HG02763 (cell line): ENCODE measurements at regions not wholly inside any gene's neighbourhood (a gene's known extent, or its start where the extent isn't known, plus 50 kb on each side); places are given as distances from the start of the nearest gene placed in this dataset.
"Not testable (repeated sequence)": the region's sequence is repeated elsewhere in the genome, so short reads cannot be mapped to it uniquely, and the experiment has no call there.

Experiments used
- ATAC-seq: cut with Tn5 transposase; IDR thresholded peaks from one replicate; pipeline ENCODE4 v1.9.1; 2021; ENCODE audit warnings: mild to moderate bottlenecking, moderate library complexity; ENCODE audit not compliant: unreplicated experiment

DNA sequence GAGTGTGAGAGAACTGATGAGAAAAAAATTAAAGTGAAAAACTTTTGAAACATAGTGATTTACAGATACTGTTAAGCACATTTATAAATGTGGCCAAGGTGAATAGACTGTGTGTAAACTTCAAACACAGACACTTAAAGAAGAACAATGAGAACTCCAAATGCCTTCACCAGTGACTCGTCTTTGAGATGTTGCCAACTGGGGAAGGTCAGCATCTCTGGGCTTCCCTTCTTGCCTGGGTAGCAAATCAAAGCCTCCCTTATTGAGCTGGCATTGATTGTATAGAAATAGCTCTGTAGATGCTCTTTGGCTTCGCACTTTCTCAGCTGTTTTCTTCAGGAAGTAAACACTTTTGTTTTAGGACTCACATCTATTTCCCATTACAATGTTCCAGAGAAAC is 177.3 kb upstream of the SGCG start:
- ATAC-seq, result no peak

DNA sequence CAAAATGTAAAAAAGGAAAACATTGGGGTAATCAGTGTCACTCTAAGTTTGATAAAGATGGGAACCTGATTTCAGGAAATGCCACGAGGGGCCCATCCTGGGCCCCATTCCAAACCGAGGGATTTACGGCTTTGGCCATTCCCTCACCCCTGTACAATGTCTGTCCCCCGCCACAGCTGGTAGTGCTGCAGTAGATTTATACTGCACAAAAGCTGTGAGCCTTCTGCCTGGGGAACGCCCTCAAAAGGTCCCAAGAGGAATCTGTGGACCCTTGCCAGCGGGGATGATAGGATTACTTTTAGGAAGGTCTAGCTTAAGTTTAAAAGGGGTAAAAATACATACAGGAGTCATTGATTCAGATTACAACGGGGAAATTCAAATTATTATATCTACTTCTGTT is 173.4 kb upstream of the SGCG start:
- ATAC-seq, result no peak

- no peak for ATAC-seq
These were observed 162.6 kb upstream of the SGCG start for GRCh38 chr13:23018143-23018542.

DNA sequence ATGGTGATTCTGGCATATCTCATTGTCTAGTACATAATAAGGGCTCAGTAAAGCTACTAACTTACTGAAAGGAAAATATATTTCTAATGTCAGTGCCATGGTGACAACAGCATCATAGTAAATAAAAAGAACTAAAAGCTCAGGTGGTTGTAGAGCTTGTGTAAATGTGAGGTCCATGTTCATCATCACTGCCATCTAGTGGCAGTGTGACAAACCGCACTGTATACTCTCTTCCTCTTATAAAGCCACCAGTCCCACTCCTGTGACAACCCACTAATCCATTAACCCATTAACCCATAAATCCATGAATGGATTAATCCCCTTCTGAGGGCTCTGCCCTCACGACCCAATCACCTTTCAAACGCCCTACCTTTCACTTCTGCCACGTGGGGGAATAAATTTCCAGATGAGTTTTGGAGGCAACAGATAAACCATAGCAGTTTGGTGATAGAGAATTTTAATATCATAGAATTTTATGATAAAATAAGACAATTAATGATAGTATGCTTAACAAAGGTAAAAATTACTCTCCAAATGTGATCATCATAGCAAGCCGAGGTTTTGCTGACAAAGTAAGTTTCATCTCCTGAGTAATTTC is 160.4 kb upstream of the SGCG start:
- ATAC-seq, result peak; percentile 91

DNA sequence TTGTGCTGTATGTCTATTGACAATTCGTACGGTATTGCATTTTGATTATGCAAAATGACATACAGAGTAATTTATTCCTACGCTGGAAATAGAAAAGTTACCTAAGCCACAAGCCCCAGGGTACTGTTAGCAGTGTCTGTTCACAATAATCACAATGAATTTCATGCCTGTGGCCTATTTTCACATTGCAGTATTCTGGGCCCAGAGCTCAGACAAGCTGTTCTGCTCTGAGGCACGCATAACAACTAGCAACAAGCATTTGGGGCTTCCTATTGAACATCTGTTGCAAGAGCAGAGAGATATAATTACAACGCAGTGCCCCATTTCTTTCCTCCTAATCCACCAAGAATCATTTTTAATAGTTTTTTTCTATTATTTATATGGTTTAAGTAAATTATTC is 158.9 kb upstream of the SGCG start:
- ATAC-seq, result no peak

DNA sequence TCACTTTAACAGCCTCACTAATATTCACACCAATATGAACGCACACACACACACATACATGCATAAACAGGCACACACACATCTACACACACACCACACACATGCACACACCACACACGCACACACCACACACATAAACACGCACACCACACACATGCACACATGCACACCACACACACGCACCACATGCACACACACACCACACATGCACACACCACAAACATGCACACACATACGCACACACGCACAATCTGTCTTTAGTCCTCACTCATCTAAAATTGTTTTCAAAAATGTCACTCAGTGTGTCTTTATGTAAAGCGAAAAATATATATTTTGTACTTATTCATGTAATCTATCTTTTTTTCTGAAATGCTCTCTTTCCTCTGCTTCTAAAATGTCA is 158.1 kb upstream of the SGCG start:
- ATAC-seq, result no peak

GRCh38 chr13:23025864-23026608 is 154.7 kb upstream of the SGCG start:
- ATAC-seq, result no peak

DNA sequence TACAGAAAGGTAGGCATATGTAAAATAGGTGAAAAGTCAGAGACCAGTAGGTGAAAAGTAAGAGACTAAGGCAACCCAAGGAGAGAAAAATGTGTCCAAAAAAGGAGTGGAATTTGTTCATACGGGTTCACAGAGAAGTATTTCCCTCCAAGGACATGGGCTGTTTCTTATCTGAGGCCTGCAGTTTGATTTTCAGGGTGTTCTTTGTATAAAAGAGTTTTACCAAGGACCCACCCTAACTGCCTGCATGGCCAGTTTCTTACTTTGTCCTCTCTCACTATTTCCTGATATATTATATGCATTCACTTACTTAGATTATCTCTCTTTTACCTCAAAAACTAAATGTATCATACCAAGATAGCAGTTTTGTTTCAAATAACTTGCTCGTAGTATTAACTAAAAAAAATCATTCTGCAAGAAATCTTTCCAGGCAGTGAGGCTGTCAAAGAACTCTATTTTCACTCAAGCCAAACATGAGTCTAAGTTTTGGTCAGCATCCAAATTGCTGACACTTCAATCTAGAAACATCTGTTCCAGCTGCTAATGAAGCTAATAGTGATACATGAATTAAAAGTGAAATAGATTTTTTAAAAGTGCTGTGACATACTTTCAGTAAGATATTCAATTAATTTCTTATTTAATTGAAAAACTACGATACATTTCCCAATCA is 141.4 kb upstream of the SGCG start:
- ATAC-seq, result no peak

- ATAC-seq, result no peak
These were observed 138.6 kb upstream of the SGCG start for GRCh38 chr13:23042181-23042580.

DNA sequence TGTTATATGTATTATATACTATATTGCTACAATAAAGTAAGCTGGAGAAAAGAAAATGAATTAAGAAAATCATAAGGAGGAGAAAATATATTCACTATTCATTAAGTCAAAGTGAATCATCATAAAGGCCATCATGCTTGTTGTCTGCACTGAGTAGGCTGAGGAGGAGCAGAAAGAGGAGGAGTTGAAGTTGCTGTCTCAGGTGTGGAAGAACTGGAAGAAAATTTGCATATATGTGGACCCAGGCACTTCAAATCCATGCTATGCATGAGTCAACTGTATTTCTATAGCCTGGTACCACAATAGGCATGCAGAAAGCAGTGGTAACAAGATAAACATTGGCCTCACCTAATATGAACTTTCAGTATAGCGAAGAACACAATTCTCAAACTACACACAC is 135.9 kb upstream of the SGCG start:
- no peak for ATAC-seq

- no peak for ATAC-seq
These were observed 130.7 kb upstream of the SGCG start for GRCh38 chr13:23050126-23050525.

- not testable (repeated sequence) for ATAC-seq
These were observed 127.1 kb upstream of the SGCG start for GRCh38 chr13:23053711-23054110.

- no peak for ATAC-seq
These were observed 121.6 kb upstream of the SGCG start for GRCh38 chr13:23059173-23059572.

DNA sequence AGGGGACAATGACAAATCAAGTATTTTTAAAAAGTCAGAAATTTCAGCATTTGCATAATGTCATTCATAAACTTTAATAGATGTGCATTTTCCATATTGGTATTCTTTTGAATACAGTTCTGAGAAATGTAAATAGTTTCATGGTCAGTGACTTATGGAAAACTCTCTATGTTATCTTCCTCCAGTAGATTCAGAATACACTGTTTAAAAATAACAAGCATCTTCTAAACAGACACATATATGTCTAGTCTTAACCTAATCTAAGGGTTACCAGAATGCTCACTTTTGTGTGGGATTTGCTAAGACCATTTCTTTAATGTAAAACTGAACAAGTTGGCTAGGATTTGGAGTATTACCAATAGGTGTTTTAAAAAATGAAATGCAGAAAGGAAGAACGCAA is 119.8 kb upstream of the SGCG start:
- no peak for ATAC-seq

DNA sequence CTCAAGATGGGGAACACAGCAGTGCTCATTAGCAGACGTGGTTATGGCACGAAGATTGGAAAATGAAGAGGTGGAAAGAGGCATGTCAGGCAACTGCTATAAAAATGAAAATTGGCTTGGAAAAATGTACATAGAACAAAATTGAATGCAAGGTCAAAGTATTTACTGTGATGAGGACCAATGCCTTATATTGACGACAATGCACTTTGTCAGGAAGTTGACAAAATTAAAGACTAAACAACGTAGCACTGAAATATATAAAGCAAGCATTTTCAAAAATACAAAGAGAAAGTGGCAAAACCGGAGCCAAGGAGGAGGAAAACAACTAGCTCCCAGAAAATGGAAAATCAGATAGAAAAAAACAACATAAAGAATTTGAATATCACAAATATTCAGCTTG is 113.7 kb upstream of the SGCG start:
- no peak for ATAC-seq

DNA sequence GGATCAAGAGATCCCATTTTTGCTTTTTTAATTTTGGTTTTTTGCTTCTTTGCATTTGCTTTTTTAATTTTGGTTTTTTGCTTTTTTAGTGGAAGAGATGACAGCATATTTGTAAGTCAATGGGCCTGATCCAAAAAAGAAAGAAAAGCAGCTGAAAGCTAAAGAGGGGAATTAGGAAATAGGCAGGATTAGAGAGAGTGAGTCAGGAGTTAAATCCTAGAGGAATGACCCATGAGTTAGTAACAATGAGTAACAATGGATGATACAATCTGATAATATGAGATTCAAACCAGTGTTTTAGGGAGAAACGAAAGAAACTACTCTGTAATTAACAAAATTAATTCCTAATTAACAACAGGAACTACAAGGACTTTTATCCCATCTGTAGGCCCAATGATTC is 111.2 kb upstream of the SGCG start:
- no peak for ATAC-seq

GRCh38 chr13:23074075-23074828 is 106.5 kb upstream of the SGCG start:
- ATAC-seq, result no peak

GRCh38 chr13:23081220-23081619 is 99.6 kb upstream of the SGCG start:
- ATAC-seq, result no peak

- ATAC-seq, result no peak
These were observed 98.9 kb upstream of the SGCG start for GRCh38 chr13:23081901-23082300.

DNA sequence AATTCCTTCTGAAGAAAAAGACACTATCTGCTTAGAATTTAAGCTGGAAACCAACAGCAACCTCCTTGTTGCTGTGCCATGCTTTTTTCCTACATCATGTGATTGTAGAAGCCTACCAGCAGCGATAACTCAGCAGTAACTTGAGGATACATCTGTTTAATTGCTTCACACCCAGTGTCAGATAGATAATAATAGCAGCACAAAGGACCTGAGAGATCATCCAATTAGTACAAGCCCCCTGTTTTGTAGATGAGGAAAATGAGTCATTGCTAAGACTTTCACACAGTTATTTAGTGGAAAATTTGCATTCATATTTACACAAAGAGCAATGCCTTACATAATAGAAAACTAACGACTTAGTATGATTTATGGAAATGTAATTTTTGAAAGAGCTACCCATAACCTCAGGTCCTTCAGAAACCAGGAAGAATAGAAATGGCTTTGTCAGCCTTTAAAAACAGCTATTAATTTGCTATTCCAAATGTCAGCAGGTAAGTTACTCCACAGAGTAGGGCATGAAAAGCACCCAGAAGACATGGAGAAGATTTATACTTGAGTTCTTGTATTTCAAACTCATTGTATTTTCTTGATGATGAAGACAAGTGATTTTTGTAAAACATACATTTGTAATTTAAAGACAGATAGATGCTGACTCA is 93.7 kb upstream of the SGCG start:
- ATAC-seq, result no peak

DNA sequence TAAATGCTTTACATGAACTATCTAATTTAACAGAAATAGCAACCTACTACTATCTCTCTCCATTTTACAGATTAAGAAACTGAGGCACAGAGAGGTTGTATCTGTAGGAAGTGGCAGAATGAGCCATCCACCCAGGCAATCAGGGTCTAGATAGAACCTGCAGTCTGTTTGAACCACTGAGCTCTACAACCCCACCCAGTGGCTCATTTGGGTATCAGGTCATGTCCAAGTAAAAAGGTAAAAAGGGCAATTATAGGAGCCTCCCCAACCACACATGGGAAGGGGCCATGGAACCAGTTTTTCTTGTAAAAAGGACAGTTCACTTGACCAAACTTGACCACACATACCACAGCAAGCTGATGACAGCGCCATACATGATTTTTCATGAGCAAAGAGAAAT is 92.9 kb upstream of the SGCG start:
- no peak for ATAC-seq
